Mesenchymal stem cell (in vitro differentiated cells and primary cell): ENCODE measurements at regions not wholly inside any gene's neighbourhood (a gene's known extent, or its start where the extent isn't known, plus 50 kb on each side); places are given as distances from the start of the nearest gene placed in this dataset.

Experiments
- DNase-seq: peaks from one replicate; pipeline ENCODE4 v3.0.0-alpha.2; 2013
- H2AFZ ChIP-seq: one replicate; pipeline ENCODE4 v1.6.1; 2013; ENCODE audit warnings: low read depth, mild to moderate bottlenecking, control low read depth, inconsistent platforms, low read length, moderate library complexity
- H2AK5ac ChIP-seq: 2 replicates; pipeline ENCODE4 v1.6.1; 2013; ENCODE audit warnings: low read length, moderate library complexity, mild to moderate bottlenecking, inconsistent platforms; ENCODE audit not compliant: severe bottlenecking
- H2BK120ac ChIP-seq: one replicate; pipeline ENCODE4 v1.6.1; 2013; ENCODE audit warnings: low read depth, mild to moderate bottlenecking, inconsistent platforms, low read length, moderate library complexity
- H2BK12ac ChIP-seq, 2 experiments: one replicate each; pipeline ENCODE4 v1.6.1; 2013; ENCODE audit warnings: inconsistent platforms in 2 of 2, low read length in 2 of 2, mild to moderate bottlenecking in 2 of 2, moderate library complexity in 2 of 2, control low read depth in 1 of 2
- H2BK15ac ChIP-seq: one replicate; pipeline ENCODE4 v1.6.1; 2013; ENCODE audit warnings: mild to moderate bottlenecking, low read depth, inconsistent platforms; ENCODE audit not compliant: poor library complexity, severe bottlenecking
- H2BK5ac ChIP-seq: 2 replicates; pipeline ENCODE4 v1.6.1; 2013; ENCODE audit warnings: low read depth, mild to moderate bottlenecking, low read length, control low read depth, inconsistent platforms; ENCODE audit not compliant: poor library complexity, severe bottlenecking
- H3K14ac ChIP-seq, 2 experiments: one replicate each; pipeline ENCODE4 v1.6.1; 2013; ENCODE audit warnings: inconsistent platforms in 2 of 2, low read length in 2 of 2, control low read depth in 1 of 2, mild to moderate bottlenecking in 1 of 2, moderate library complexity in 1 of 2
- H3K18ac ChIP-seq, 2 experiments: one replicate each; pipeline ENCODE4 v1.6.1; 2013; ENCODE audit warnings: inconsistent platforms in 2 of 2, low read length in 2 of 2, control low read depth in 1 of 2, low read depth in 1 of 2, mild to moderate bottlenecking in 1 of 2
- H3K23ac ChIP-seq, 2 experiments: one replicate each; pipeline ENCODE4 v1.6.1; 2013; ENCODE audit warnings: inconsistent platforms in 2 of 2, low read length in 2 of 2, mild to moderate bottlenecking in 2 of 2, moderate library complexity in 2 of 2, control low read depth in 1 of 2
- H3K27ac ChIP-seq: 2 replicates; pipeline ENCODE4 v1.5.1; 2013; ENCODE audit warnings: mild to moderate bottlenecking, moderate library complexity, low read length, control low read depth, inconsistent platforms; ENCODE audit not compliant: poor library complexity, severe bottlenecking
- H3K27me3 ChIP-seq, 2 experiments: 2 replicates each; pipeline versions ENCODE4 v1.6.1 to v1.7.0; 2013; ENCODE audit warnings: low read length in 2 of 2, mild to moderate bottlenecking in 2 of 2, moderate library complexity in 2 of 2, control low read depth in 1 of 2, inconsistent platforms in 1 of 2; ENCODE audit not compliant: control insufficient read depth in 1 of 2, insufficient read depth in 1 of 2
- H3K36me3 ChIP-seq, 2 experiments: 2 replicates each; pipeline versions ENCODE4 v1.6.1 to v1.7.0; 2013; ENCODE audit warnings: low read length in 2 of 2, control low read depth in 1 of 2, inconsistent platforms in 1 of 2, low read depth in 1 of 2, mild to moderate bottlenecking in 1 of 2; ENCODE audit not compliant: insufficient read depth in 2 of 2, control insufficient read depth in 1 of 2
- H3K4ac ChIP-seq, 2 experiments: one replicate each; pipeline ENCODE4 v1.6.1; 2013; ENCODE audit warnings: inconsistent platforms in 2 of 2, low read length in 2 of 2, mild to moderate bottlenecking in 2 of 2, moderate library complexity in 2 of 2, control low read depth in 1 of 2, low read depth in 1 of 2
- H3K4me1 ChIP-seq: 2 replicates; pipeline ENCODE4 v1.6.1; 2013; ENCODE audit warnings: low read depth, low read length, control low read depth; ENCODE audit not compliant: control insufficient read depth, insufficient read depth
- H3K4me2 ChIP-seq: 2 replicates; pipeline ENCODE4 v1.6.1; 2013; ENCODE audit warnings: low read length, mild to moderate bottlenecking, inconsistent platforms; ENCODE audit not compliant: poor library complexity, severe bottlenecking
- H3K4me3 ChIP-seq, 2 experiments: 2 replicates each; pipeline versions ENCODE4 v1.5.1 to v1.7.0; 2013; ENCODE audit warnings: low read length in 2 of 2, mild to moderate bottlenecking in 2 of 2, control low read depth in 1 of 2, low read depth in 1 of 2; ENCODE audit not compliant: insufficient read depth in 1 of 2
- H3K79me1 ChIP-seq: replicated peaks from 2 replicates; pipeline ENCODE4 v1.6.1; 2013; ENCODE audit warnings: mild to moderate bottlenecking, control low read depth, low read length, inconsistent platforms; ENCODE audit not compliant: poor library complexity, severe bottlenecking
- H3K9ac ChIP-seq: 2 replicates; pipeline ENCODE4 v1.7.0; 2013; ENCODE audit warnings: mild to moderate bottlenecking, low read length, moderate library complexity
- H3K9me3 ChIP-seq: 2 replicates; pipeline ENCODE4 v1.7.0; 2013; ENCODE audit warnings: mild to moderate bottlenecking, low read length; ENCODE audit not compliant: control insufficient read depth
- H4K8ac ChIP-seq: one replicate; pipeline ENCODE4 v1.6.1; 2013; ENCODE audit warnings: inconsistent platforms, mild to moderate bottlenecking, low read length, moderate library complexity
- H4K91ac ChIP-seq: one replicate; pipeline ENCODE4 v1.6.1; 2013; ENCODE audit warnings: mild to moderate bottlenecking, low read length, inconsistent platforms
- WGBS: methylation state at CpG from one replicate; pipeline ENCODE4 v1.1.7; 2013; ENCODE audit warnings: mixed read lengths; 5-methylcytosine and 5-hydroxymethylcytosine counted together

DNA sequence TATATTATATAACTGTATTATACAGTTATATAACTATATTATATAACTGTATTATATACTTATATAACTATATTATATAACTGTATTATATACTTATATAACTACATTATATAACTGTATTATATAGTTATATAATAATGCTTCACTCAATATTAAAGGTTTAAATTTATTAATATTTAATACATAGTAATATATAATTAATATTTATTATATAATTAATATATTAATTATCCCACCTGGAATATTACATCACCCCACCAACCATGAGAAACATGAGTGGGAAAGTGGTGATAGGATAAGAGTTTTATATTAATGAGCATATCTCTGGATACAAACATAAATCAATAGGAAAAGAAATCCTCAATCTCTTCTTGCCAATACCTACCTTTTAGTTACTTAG is 487.1 kb upstream of the LRRTM4 start:
- H2BK5ac ChIP-seq, result no peak overlapping the region
- H3K27ac ChIP-seq, result no peak overlapping the region
- DNase-seq, result no peak
- no peak overlapping the region for H3K14ac ChIP-seq
- no peak overlapping the region for H3K4ac ChIP-seq
- no peak overlapping the region for H3K18ac ChIP-seq
- peaks cover 7% of the 10 kb centered on the region for H3K9me3 ChIP-seq
- H3K79me1 ChIP-seq, result no peaks in the 10 kb centered on the region
- H3K4me2 ChIP-seq, result no peak overlapping the region
- H3K23ac ChIP-seq, result no peak overlapping the region
- no peak overlapping the region for H2BK12ac ChIP-seq
- H2BK120ac ChIP-seq, result no peak overlapping the region
- H3K4me3 ChIP-seq, result no peak overlapping the region
- no peaks in the 10 kb centered on the region for H3K27me3 ChIP-seq
- no peaks in the 10 kb centered on the region for H3K36me3 ChIP-seq
- no peak overlapping the region for H2AFZ ChIP-seq
- no peak overlapping the region for H2AK5ac ChIP-seq
- no peak overlapping the region for H3K9ac ChIP-seq
- H2BK15ac ChIP-seq, result no peak overlapping the region
- H4K8ac ChIP-seq, result no peak overlapping the region
- H3K4me1 ChIP-seq, result no peaks in the 10 kb centered on the region
- H4K91ac ChIP-seq, result no peak overlapping the region

DNA sequence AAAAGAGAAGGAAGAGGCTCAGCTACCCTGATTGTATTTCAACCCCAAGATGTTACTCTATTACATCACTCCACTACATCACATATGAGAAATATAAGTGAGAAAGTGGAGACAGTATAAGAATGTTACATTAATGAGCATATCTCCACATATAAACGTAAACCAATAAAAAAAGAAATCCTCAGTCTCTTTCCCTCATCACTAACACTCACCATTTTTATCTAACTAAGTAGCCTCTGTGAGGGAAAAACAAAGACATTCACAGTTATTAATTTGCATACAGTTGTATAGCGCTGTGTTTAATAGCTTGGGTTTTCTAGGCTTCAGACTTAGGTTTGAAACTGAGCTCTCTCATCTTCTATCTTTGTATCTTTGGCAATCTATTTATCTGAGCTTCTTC is 489.1 kb upstream of the LRRTM4 start:
- H2AK5ac ChIP-seq, result no peak overlapping the region
- WGBS, result no CpG with 5 or more reads among the region's 2 CpGs
- H3K4ac ChIP-seq, result no peak overlapping the region
- H4K91ac ChIP-seq, result no peak overlapping the region
- no peak overlapping the region for H4K8ac ChIP-seq
- no peak overlapping the region for H2AFZ ChIP-seq
- no peak overlapping the region for H3K4me3 ChIP-seq
- H3K14ac ChIP-seq, result no peak overlapping the region
- no peak overlapping the region for H3K4me2 ChIP-seq
- no peak overlapping the region for H3K18ac ChIP-seq
- H2BK5ac ChIP-seq, result no peak overlapping the region
- no peak for DNase-seq
- no peak overlapping the region for H2BK120ac ChIP-seq
- H2BK12ac ChIP-seq, result no peak overlapping the region
- H2BK15ac ChIP-seq, result no peak overlapping the region
- H3K23ac ChIP-seq, result no peak overlapping the region
- no peak overlapping the region for H3K27ac ChIP-seq
- no peak overlapping the region for H3K9ac ChIP-seq
- no peaks in the 10 kb centered on the region for H3K36me3 ChIP-seq
- H3K4me1 ChIP-seq, result no peaks in the 10 kb centered on the region
- H3K27me3 ChIP-seq, result no peaks in the 10 kb centered on the region
- peaks cover 2% of the 10 kb centered on the region for H3K9me3 ChIP-seq
- no peaks in the 10 kb centered on the region for H3K79me1 ChIP-seq

DNA sequence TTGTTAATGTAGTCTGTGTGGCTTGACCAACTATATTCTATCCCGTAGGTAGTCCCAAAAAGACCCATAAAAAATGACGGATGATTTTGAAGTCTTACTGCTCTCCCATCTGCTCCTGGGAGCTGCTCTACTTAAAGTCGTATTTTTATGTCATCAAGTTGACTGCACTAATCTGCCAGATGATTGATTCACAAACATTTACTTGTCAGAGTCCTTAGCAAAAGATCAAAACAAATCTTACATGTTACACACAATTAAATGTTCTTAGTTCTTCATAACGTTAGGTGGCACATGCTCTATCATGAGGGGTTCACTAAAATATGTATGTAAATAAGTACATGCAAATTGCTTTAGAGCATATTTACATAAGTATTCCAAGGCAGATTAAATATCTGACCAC is 498.3 kb upstream of the LRRTM4 start:
- Histone ChIP-seq H2AK5ac (no peak overlapping the region), H2BK5ac (no peak overlapping the region), H2BK15ac (no peak overlapping the region), H3K4me3 (no peak overlapping the region), H2BK120ac (no peak overlapping the region), H3K36me3 (no peaks in the 10 kb centered on the region), H3K14ac (no peak overlapping the region), H3K9ac (no peak overlapping the region), H3K27me3 (no peaks in the 10 kb centered on the region), H3K18ac (no peak overlapping the region), H3K23ac (no peak overlapping the region), H2BK12ac (no peak overlapping the region), H2AFZ (no peak overlapping the region), H3K4me2 (no peak overlapping the region), H3K79me1 (no peaks in the 10 kb centered on the region), H4K8ac (no peak overlapping the region), H3K4ac (no peak overlapping the region), H3K4me1 (no peaks in the 10 kb centered on the region), H3K9me3 (peaks cover 11% of the 10 kb centered on the region), H3K27ac (no peak overlapping the region), H4K91ac (no peak overlapping the region)
- 73% methylated on average over 3 of the region's 4 CpGs for WGBS
- no peak for DNase-seq

DNA sequence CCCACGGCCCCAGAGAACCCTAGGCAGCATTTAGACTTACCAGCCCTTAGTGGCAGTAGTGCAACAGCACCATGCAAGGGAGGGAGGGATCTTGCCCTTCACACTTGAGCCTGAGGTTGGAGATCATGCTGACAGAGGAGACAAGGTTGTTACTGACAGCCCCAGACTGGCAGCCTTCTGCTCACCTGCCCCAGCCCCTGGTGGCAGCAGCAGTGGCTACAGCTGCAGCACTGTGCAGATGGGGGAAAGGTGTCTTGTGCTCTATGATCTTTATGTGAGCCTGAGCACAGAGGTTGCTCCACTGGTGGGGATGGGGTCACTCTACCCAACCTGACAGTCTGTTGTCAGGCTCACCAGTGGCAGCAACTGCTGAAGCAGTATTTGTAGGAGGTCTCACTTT is 501.2 kb upstream of the LRRTM4 start:
- no peak overlapping the region for H3K4me2 ChIP-seq
- no peak overlapping the region for H2BK12ac ChIP-seq
- DNase-seq, result no peak
- H3K18ac ChIP-seq, result no peak overlapping the region
- H3K9ac ChIP-seq, result no peak overlapping the region
- H2AK5ac ChIP-seq, result no peak overlapping the region
- no peak overlapping the region for H4K91ac ChIP-seq
- no peak overlapping the region for H2AFZ ChIP-seq
- no peak overlapping the region for H2BK15ac ChIP-seq
- peak overlapping the region in 1 of 2 experiments; percentile 33 for H3K4me3 ChIP-seq
- H3K79me1 ChIP-seq, result no peaks in the 10 kb centered on the region
- H3K27me3 ChIP-seq, result no peaks in the 10 kb centered on the region
- H3K14ac ChIP-seq, result no peak overlapping the region
- no peak overlapping the region for H2BK120ac ChIP-seq
- H3K27ac ChIP-seq, result no peak overlapping the region
- no peak overlapping the region for H4K8ac ChIP-seq
- no peak overlapping the region for H3K23ac ChIP-seq
- H2BK5ac ChIP-seq, result no peak overlapping the region
- 93% methylated on average over 1 of the region's 1 CpG for WGBS
- no peaks in the 10 kb centered on the region for H3K4me1 ChIP-seq
- no peak overlapping the region for H3K4ac ChIP-seq
- peaks cover 20% of the 10 kb centered on the region for H3K9me3 ChIP-seq
- no peaks in the 10 kb centered on the region for H3K36me3 ChIP-seq
